SK-N-SH treated with all-trans-retinoic acid at 6 μM for 48 hours (cell line): ENCODE measurements at regions not wholly inside any gene's neighbourhood (a gene's known extent, or its start where the extent isn't known, plus 50 kb on each side); places are given as distances from the start of the nearest gene placed in this dataset.

Source experiments
- ATAC-seq: fragments of 200-7000 bp; cut with Tn5 transposase; 3 replicates; pipeline ENCODE4 v1.9.1; 2020; ENCODE audit warnings: mild to moderate bottlenecking, moderate library complexity
- ARNTL ChIP-seq: fragments of 450-650 bp; formaldehyde crosslinking; IDR thresholded peaks from 2 replicates; pipeline ENCODE4 v1.5.0; 2020; ENCODE audit warnings: low read depth, mild to moderate bottlenecking, moderate library complexity, borderline replicate concordance
- BACH2 ChIP-seq: fragments of 250-450 bp; sonication (Bioruptor Pico); IDR thresholded peaks from 2 replicates; pipeline ENCODE4 v1.9.0; 2021; ENCODE audit warnings: mild to moderate bottlenecking, borderline replicate concordance
- CSDC2 ChIP-seq: fragments of 250-450 bp; sonication (Bioruptor Pico); IDR thresholded peaks from 2 replicates; pipeline ENCODE4 v1.5.0; 2020; ENCODE audit warnings: mild to moderate bottlenecking, moderate library complexity
- ESRRG ChIP-seq: fragments of 250-450 bp; sonication (Bioruptor Pico); IDR thresholded peaks from 2 replicates; pipeline ENCODE4 v1.6.1; 2021; ENCODE audit warnings: mild to moderate bottlenecking
- ISL1 ChIP-seq: fragments of 250-450 bp; sonication (Bioruptor Pico); IDR thresholded peaks from 2 replicates; pipeline ENCODE4 v2.1.2; 2022; ENCODE audit warnings: mild to moderate bottlenecking, moderate library complexity
- OSR1 ChIP-seq: fragments of 250-450 bp; sonication (Bioruptor Pico); IDR thresholded peaks from 2 replicates; pipeline ENCODE4 v1.8.0; 2022; ENCODE audit warnings: moderate library complexity, mild to moderate bottlenecking, inconsistent platforms
- POU6F1 ChIP-seq: fragments of 250-450 bp; sonication (Bioruptor Pico); IDR thresholded peaks from 2 replicates; pipeline ENCODE4 v1.8.0; 2021; ENCODE audit warnings: low read depth, mild to moderate bottlenecking, moderate library complexity, borderline replicate concordance
- PPARA ChIP-seq: fragments of 250-450 bp; sonication (Bioruptor Pico); IDR thresholded peaks from 2 replicates; pipeline ENCODE4 v1.5.0; 2020; ENCODE audit warnings: mild to moderate bottlenecking, borderline replicate concordance
- TCF4 ChIP-seq: fragments of 250-450 bp; sonication (Bioruptor Pico); IDR thresholded peaks from 2 replicates; pipeline ENCODE4 v1.8.0; 2021; ENCODE audit warnings: mild to moderate bottlenecking, moderate library complexity, borderline replicate concordance
- TOX ChIP-seq: fragments of 250-450 bp; sonication (Bioruptor Pico); IDR thresholded peaks from 2 replicates; pipeline ENCODE4 v1.8.0; 2021; ENCODE audit warnings: mild to moderate bottlenecking, moderate library complexity, borderline replicate concordance
- TSHZ2 ChIP-seq: fragments of 250-450 bp; sonication (Bioruptor Pico); IDR thresholded peaks from 2 replicates; pipeline ENCODE4 v1.5.0; 2020; ENCODE audit warnings: mild to moderate bottlenecking, moderate library complexity
- ZC3H10 ChIP-seq: fragments of 250-450 bp; sonication (Bioruptor Pico); IDR thresholded peaks from 2 replicates; pipeline ENCODE4 v1.5.1; 2021; ENCODE audit warnings: mild to moderate bottlenecking, moderate library complexity
- ZFP3 ChIP-seq: fragments of 250-450 bp; sonication (Bioruptor Pico); IDR thresholded peaks from 2 replicates; pipeline ENCODE4 v1.5.0; 2020; ENCODE audit warnings: mild to moderate bottlenecking, moderate library complexity
- ZFP30 ChIP-seq: fragments of 450-650 bp; formaldehyde crosslinking; IDR thresholded peaks from 2 replicates; pipeline ENCODE4 v1.5.0; 2022; ENCODE audit warnings: mild to moderate bottlenecking, moderate library complexity
- ZNF565 ChIP-seq: fragments of 450-650 bp; formaldehyde crosslinking; conservative IDR thresholded peaks from 2 replicates; pipeline ENCODE4 v1.5.0; 2020; ENCODE audit warnings: low read depth, mild to moderate bottlenecking, moderate library complexity
- ZNF70 ChIP-seq: fragments of 450-650 bp; formaldehyde crosslinking; IDR thresholded peaks from 2 replicates; pipeline ENCODE4 v1.5.0; 2020; ENCODE audit warnings: mild to moderate bottlenecking, moderate library complexity
- TF ChIP-seq, protein P1 (sequence below): fragments of 250-450 bp; sonication (Bioruptor Pico); IDR thresholded peaks from 2 replicates; pipeline ENCODE4 v1.5.1; 2021; ENCODE audit warnings: mild to moderate bottlenecking, moderate library complexity
- TF ChIP-seq, protein P2 (sequence below): fragments of 250-450 bp; sonication (Bioruptor Pico); IDR thresholded peaks from 2 replicates; pipeline ENCODE4 v1.8.0; 2020; ENCODE audit warnings: mild to moderate bottlenecking, moderate library complexity, borderline replicate concordance

DNA sequence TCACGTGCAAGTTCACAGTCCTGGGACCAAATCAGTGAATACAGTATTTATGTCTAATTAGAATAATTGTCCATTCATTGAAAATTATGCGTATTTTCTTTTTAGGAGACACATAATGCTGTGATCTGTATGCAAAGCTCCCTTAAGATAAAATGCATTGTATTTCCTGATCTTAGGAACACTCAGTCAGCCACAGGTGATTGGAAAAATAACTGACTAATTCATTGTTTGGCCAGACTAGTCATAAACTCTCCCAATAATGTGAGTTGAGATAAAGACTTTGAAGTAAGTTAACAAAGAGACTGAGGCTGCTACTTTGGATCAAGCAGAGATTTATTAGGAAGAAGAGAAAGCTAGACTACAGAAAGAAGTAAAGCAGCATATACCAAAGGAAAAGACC, 182.2 kb downstream of the GNAI1 start:
- TF ChIP-seq CSDC2 (no peak), TOX (CRISPR knock-in tag) (no peak), TCF4 (CRISPR knock-in tag) (no peak), ZNF70 (CRISPR knock-in tag) (no peak), ISL1 (CRISPR knock-in tag) (no peak), ZFP30 (CRISPR knock-in tag) (no peak), TSHZ2 (CRISPR knock-in tag) (no peak), ARNTL (CRISPR knock-in tag) (no peak), ZFP3 (CRISPR knock-in tag) (no peak)
- TF ChIP-seq, protein P1, sequence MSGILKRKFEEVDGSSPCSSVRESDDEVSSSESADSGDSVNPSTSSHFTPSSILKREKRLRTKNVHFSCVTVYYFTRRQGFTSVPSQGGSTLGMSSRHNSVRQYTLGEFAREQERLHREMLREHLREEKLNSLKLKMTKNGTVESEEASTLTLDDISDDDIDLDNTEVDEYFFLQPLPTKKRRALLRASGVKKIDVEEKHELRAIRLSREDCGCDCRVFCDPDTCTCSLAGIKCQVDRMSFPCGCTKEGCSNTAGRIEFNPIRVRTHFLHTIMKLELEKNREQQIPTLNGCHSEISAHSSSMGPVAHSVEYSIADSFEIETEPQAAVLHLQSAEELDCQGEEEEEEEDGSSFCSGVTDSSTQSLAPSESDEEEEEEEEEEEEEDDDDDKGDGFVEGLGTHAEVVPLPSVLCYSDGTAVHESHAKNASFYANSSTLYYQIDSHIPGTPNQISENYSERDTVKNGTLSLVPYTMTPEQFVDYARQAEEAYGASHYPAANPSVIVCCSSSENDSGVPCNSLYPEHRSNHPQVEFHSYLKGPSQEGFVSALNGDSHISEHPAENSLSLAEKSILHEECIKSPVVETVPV (CRISPR knock-in tag): no peak
- ATAC-seq: no peak

DNA sequence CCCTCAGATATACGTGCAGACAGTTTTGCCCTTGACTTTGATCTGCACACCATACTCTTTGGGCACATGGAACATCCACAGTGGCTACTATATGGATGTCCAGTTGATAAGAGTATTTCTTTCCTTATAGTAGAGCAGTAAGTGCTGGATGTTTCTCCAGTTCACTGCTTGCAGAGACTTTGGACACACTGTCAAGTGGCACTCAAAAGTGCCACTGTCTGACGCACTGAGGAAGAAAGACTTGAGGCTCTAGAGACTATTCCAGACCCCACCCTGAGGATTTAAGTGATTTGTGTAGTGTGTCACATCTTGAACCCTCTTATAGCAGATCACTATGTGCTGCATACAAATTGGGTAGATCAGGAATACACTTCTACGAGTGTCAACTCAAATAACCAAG, 179.1 kb downstream of the GNAI1 start:
- no peak for ATAC-seq
- TF ChIP-seq POU6F1 (CRISPR knock-in tag) (no peak), ZNF565 (CRISPR knock-in tag) (no peak), PPARA (CRISPR knock-in tag) (no peak), ZFP30 (CRISPR knock-in tag) (no peak), TSHZ2 (CRISPR knock-in tag) (no peak), ZNF70 (CRISPR knock-in tag) (no peak), CSDC2 (no peak), TCF4 (CRISPR knock-in tag) (no peak), ZC3H10 (CRISPR knock-in tag) (no peak), BACH2 (CRISPR knock-in tag) (no peak), OSR1 (CRISPR knock-in tag) (no peak), ZFP3 (CRISPR knock-in tag) (no peak), ARNTL (CRISPR knock-in tag) (no peak), ISL1 (CRISPR knock-in tag) (no peak), ESRRG (CRISPR knock-in tag) (no peak)
- TF ChIP-seq, protein P2, sequence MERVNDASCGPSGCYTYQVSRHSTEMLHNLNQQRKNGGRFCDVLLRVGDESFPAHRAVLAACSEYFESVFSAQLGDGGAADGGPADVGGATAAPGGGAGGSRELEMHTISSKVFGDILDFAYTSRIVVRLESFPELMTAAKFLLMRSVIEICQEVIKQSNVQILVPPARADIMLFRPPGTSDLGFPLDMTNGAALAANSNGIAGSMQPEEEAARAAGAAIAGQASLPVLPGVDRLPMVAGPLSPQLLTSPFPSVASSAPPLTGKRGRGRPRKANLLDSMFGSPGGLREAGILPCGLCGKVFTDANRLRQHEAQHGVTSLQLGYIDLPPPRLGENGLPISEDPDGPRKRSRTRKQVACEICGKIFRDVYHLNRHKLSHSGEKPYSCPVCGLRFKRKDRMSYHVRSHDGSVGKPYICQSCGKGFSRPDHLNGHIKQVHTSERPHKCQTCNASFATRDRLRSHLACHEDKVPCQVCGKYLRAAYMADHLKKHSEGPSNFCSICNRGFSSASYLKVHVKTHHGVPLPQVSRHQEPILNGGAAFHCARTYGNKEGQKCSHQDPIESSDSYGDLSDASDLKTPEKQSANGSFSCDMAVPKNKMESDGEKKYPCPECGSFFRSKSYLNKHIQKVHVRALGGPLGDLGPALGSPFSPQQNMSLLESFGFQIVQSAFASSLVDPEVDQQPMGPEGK (CRISPR knock-in tag): no peak
- TF ChIP-seq, protein P1 (CRISPR knock-in tag): no peak
- TF ChIP-seq, all 23 proteins: peak for 0
